Muscle layer of duodenum (tissue), 2 donors: ENCODE measurements at regions not wholly inside any gene's neighbourhood (a gene's known extent, or its start where the extent isn't known, plus 50 kb on each side); places are given as distances from the start of the nearest gene placed in this dataset.
"Not testable (repeated sequence)": the region's sequence is repeated elsewhere in the genome, so short reads cannot be mapped to it uniquely, and the experiment has no call there.

Experiments
- H3K27ac ChIP-seq: one replicate; pipeline ENCODE4 v1.7.0; 2013; ENCODE audit warnings: mild to moderate bottlenecking, low read length
- H3K27me3 ChIP-seq: one replicate; pipeline ENCODE4 v1.7.0; 2013; ENCODE audit warnings: low read depth, mild to moderate bottlenecking, control low read depth, low read length
- H3K36me3 ChIP-seq, 2 donors: one replicate each; pipeline ENCODE4 v1.7.0; 2013; ENCODE audit warnings: low read length in 2 of 2, control low read depth in 1 of 2, mild to moderate bottlenecking in 1 of 2; ENCODE audit not compliant: insufficient read depth in 2 of 2, control insufficient read depth in 1 of 2
- H3K4me1 ChIP-seq, 2 donors: one replicate each; pipeline ENCODE4 v1.7.0; 2013; ENCODE audit warnings: low read length in 2 of 2, mild to moderate bottlenecking in 2 of 2, control low read depth in 1 of 2, moderate library complexity in 1 of 2; ENCODE audit not compliant: insufficient read depth in 2 of 2, control insufficient read depth in 1 of 2
- H3K4me3 ChIP-seq, 2 donors: one replicate each; pipeline ENCODE4 v1.7.0; 2013; ENCODE audit warnings: low read length in 2 of 2, low read depth in 1 of 2, mild to moderate bottlenecking in 1 of 2
- H3K9me3 ChIP-seq, 2 donors: one replicate each; pipeline ENCODE4 v1.7.0; 2013; ENCODE audit warnings: low read length in 2 of 2, control low read depth in 1 of 2, mild to moderate bottlenecking in 1 of 2; ENCODE audit not compliant: control insufficient read depth in 1 of 2
- donor health status: healthy.

DNA sequence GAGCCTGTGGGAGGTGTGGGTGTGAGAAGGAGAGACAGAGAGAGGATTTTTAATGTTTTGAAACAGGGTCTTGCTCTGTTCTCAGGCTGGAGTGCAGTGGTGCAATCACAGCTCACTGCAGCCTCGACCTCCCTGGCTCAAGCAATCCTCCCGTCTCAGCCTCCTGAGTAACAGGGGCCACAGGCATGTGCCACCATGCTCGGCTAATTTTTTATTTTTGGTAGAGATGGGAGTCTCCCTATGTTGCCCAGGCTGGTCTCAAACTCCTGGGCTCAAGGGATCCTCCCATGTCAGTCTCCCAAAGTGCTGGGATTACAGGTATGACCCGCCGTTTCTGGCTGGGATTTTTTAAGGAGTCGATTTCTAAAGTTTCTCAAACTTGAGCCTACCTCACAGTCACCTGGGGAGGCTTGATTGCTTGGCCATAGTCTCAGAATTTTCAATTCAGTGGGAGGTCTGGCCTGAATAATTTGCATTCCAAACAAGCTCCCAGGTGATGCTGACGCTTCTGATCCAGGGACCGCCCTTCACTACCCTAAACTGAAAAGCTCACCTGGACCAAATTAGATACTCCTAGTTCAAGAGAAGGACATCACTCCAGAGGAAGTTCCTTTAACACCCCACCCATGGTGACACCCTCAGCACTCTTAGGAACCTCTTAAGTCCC, 70.8 kb upstream of the SLC1A4 start:
- no peaks in the 10 kb centered on the region for H3K36me3 ChIP-seq
- no peaks in the 10 kb centered on the region for H3K27me3 ChIP-seq
- no peak overlapping the region for H3K27ac ChIP-seq
- no peaks in the 10 kb centered on the region for H3K4me1 ChIP-seq
- H3K9me3 ChIP-seq = no peaks in the 10 kb centered on the region
- peak overlapping the region; percentile 56 to 77 for H3K4me3 ChIP-seq

DNA sequence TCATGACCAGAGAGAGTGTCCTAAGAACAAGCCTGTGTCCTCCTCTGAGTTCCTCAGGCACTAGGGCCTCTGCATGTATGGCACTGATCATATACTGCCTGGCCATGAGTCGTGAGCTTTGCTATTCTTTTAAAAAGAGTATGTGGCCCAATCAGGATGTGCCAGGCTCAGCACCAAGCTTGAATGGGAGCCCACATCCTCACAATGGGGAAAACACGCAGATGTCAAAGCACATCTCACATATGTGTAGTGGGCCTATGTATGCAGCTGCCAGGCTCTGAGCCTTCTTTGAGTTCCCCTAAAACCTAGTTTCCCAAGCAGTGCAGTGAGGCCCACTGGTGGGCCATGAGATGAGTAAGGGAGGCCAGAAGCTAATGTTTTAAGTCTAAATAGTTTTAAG, 69.9 kb upstream of the SLC1A4 start:
- Histone ChIP-seq H3K36me3 (no peaks in the 10 kb centered on the region), H3K27ac (no peak overlapping the region), H3K9me3 (no peaks in the 10 kb centered on the region), H3K27me3 (no peaks in the 10 kb centered on the region), H3K4me3 (no peak overlapping the region), H3K4me1 (no peaks in the 10 kb centered on the region)

- no peaks in the 10 kb centered on the region for H3K27me3 ChIP-seq
- no peak overlapping the region for H3K4me3 ChIP-seq
- no peak overlapping the region for H3K27ac ChIP-seq
- no peaks in the 10 kb centered on the region for H3K9me3 ChIP-seq
- no peaks in the 10 kb centered on the region for H3K36me3 ChIP-seq
- no peaks in the 10 kb centered on the region for H3K4me1 ChIP-seq
Observed at GRCh38 chr2:64922482-64923384, 66.5 kb upstream of the SLC1A4 start.

DNA sequence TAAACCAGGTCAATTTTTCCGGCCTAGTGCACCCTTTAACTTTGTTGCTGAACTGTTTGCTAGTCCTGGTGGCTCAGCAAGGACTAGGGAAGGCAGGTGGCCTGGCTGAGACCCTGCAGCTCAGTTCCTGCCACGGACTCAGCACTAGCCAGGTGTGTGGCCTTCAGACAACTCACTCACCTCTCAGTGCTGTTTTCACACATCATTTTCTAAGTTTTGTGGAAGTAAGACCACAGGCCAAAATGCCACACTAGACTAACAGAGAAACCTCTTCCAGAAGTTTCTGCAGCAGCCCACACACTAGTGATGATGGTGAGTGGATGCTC, 65.9 kb upstream of the SLC1A4 start:
- H3K4me1 ChIP-seq = no peaks in the 10 kb centered on the region
- no peak overlapping the region for H3K27ac ChIP-seq
- no peak overlapping the region for H3K4me3 ChIP-seq
- no peaks in the 10 kb centered on the region for H3K27me3 ChIP-seq
- no peaks in the 10 kb centered on the region for H3K36me3 ChIP-seq
- H3K9me3 ChIP-seq = no peaks in the 10 kb centered on the region

DNA sequence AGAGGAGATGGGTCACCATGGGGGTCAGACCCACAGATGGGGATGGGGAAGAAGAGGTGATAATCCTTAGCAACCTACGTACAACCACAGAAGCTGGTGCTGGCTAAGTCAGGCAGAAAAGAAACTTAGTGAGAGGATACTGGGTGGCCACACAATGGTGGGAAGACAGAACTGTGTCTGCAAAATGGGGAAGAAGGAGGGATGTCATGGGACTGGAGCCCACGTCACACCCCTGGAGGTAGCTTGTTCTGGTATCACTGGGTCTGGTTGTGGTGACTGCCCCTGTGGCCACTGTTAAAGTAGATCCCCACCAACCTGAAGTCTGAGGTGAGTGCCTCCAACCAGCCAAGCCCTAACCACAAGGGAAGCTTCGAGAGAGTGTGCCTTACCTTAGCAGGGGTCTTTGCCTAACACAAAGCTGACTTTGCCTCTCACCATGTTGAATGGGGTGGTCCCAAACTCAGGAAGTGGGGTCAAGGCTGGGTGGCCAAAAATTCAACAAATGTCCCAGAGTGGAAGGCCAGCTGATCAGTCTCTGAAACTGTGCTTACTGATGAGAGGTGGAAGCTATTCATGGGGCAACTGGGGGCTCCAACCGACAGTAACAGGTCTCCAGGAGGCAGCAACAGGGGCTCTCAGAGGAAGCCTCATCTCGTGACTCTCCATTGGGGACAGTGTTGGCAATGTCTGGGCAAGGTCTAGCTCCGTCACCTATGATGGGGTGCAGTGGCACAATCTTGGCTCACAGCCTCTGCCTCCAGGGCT, 64.8 kb upstream of the SLC1A4 start:
- H3K27ac ChIP-seq = no peak overlapping the region
- H3K27me3 ChIP-seq = no peaks in the 10 kb centered on the region
- H3K4me3 ChIP-seq = no peak overlapping the region
- no peaks in the 10 kb centered on the region for H3K36me3 ChIP-seq
- no peaks in the 10 kb centered on the region for H3K4me1 ChIP-seq
- no peaks in the 10 kb centered on the region for H3K9me3 ChIP-seq

DNA sequence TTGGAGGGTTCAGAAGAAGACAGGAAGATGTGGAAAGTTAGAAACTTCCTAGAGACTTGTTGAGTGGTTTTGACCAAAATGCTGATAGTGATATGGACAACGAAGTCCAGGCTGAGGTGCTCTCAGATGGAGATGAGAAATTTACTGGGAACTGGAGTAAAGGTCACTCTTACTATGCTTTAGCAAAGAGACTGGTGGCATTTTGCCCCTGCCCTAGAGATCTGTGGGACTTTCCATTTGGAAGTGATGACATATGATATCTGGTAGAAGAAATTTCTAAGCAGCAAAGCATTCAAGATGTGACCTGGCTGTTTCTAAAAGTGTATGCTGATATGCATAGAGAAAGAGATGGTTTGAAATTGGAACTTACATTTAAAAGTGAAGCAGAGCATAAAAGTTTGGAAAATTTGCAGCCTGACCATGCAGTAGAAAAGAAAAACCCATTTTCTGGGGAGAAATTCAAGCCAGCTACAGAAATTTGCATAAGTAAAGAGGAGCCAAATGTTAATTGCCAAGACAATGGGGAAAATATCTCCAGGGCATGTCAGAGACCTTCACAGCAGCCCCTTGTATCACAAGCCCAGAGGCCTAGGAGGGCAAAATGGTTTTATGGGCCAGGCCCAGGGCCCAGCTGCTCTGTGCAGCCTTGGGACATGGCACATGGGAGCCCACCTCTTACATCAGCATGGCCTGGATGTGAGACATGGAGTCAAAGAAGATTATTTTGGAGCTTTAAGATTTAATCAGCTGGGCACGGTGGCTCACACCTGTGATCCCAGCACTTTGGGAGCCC, 63.1 kb upstream of the SLC1A4 start:
- H3K4me1 ChIP-seq, H3K9me3 ChIP-seq, H3K4me3 ChIP-seq, H3K27ac ChIP-seq, H3K27me3 ChIP-seq, H3K36me3 ChIP-seq: not testable (repeated sequence)

- no peaks in the 10 kb centered on the region for H3K36me3 ChIP-seq
- no peaks in the 10 kb centered on the region for H3K9me3 ChIP-seq
- H3K27ac ChIP-seq = no peak overlapping the region
- no peak overlapping the region for H3K4me3 ChIP-seq
- H3K4me1 ChIP-seq = no peaks in the 10 kb centered on the region
- H3K27me3 ChIP-seq = no peaks in the 10 kb centered on the region
Observed at GRCh38 chr2:64928813-64929212, 60.4 kb upstream of the SLC1A4 start.

GRCh38 chr2:64929333-64929732, 59.9 kb upstream of the SLC1A4 start:
- no peaks in the 10 kb centered on the region for H3K27me3 ChIP-seq
- H3K9me3 ChIP-seq = no peaks in the 10 kb centered on the region
- H3K4me1 ChIP-seq = no peaks in the 10 kb centered on the region
- H3K4me3 ChIP-seq = no peak overlapping the region
- H3K27ac ChIP-seq = no peak overlapping the region
- no peaks in the 10 kb centered on the region for H3K36me3 ChIP-seq

DNA sequence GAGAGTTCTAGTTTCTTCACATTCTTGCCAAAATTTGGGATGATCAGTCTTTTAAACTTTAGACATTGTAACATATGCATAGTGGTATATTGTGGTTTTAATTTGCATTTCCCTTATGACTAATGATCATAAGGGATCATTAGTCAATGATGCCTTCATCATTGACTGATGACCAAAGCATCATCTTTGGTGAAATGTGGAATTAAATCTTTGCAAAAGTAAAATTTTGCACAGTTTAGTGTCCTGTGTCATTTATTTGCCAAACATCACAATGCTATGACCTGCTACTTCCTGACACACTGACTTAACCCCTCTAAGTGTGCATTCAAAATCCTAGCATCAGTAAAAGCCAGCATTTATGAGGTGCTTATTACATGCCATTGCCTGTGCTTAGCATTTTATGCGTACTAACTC, 58.9 kb upstream of the SLC1A4 start:
- H3K27ac ChIP-seq = no peak overlapping the region
- H3K36me3 ChIP-seq = no peaks in the 10 kb centered on the region
- no peaks in the 10 kb centered on the region for H3K9me3 ChIP-seq
- no peaks in the 10 kb centered on the region for H3K4me1 ChIP-seq
- no peaks in the 10 kb centered on the region for H3K27me3 ChIP-seq
- no peak overlapping the region for H3K4me3 ChIP-seq

DNA sequence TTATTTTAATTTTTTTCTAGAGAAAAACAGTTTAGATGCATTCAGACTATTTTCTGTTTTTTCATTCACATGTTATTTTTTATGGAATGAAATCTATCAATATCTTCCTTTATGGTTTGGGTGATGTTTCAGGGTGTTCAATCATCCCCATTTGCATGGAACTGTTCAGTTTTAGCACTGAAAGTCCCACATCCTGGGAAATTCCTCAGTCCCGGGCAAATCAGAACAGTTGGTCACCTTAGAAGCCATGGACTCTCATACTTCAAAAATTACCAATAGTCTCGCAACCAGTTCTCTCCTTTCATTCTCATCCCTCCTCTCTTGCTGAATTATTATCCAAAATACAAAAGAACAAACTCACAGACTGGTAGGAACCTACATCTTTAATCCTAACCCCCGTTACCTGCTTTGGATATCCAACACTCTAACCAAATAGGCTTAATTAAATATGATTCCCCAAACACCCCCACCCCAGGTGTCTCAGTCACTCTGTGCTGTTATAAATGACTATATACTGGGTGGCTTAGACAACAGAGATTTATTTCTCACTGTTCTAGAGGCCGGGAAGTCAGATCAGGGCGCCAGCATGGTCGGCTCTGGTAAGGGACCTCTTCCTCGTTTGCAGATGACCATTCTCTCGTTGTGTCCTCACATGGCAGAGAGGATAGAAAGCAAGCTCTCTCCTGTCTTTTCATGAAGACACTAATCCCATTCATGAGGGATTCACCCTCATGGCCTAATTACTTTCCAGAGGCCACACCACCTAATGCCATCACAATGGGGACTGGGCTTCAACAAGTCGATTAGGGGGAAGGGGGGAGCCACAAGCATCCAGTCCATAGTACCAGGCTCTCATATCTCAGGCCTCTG, 57.7 kb upstream of the SLC1A4 start:
- no peaks in the 10 kb centered on the region for H3K27me3 ChIP-seq
- H3K36me3 ChIP-seq = no peaks in the 10 kb centered on the region
- no peaks in the 10 kb centered on the region for H3K4me1 ChIP-seq
- no peak overlapping the region for H3K27ac ChIP-seq
- no peaks in the 10 kb centered on the region for H3K9me3 ChIP-seq
- no peak overlapping the region for H3K4me3 ChIP-seq
